ENCODE measurements at regions not wholly inside any gene's neighbourhood (a gene's known extent, or its start where the extent isn't known, plus 50 kb on each side); places are given as distances from the start of the nearest gene placed in this dataset.

DNA sequence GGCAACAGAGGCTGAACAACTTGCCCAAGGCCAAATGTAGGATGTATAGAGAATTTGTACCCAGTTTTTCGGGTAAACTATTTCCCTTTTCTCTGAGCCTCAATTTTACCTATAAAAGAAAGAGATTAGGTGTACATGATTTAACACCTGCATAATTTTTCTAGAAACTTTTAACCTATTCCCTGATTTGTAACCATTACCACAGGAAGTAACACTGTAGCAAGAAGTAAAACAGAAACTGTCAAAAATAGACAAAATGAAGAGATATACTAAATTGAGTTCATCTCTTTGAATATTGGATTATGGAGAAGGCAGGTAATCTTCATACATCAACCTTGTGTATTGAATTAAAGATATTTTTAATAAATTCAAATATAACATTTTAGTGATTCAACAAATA, 136.2 kb downstream of the ZC3H11B start:
- intact Hi-C loops (cut with micrococcal nuclease): no loop called here

DNA sequence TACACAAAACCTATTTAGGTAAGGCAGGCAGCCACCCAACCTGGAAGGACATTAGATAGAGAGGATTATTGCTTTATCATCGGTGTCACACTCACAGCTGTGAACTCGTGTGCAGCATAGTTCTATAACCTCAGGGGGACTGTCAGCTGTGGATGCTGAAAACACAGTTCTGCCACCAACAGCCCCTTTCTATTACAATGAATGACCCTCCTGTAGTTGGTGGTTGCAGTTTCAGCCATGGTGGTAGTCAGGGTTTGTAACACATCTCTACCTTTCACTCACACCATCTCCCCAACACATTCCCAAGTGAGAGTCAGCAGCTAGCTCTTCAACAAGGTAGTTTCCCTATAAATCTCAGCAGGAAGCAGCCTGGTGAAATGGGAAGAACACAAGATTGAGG, 136.8 kb downstream of the ZC3H11B start:
- intact Hi-C loops (cut with micrococcal nuclease): no loop called here

DNA sequence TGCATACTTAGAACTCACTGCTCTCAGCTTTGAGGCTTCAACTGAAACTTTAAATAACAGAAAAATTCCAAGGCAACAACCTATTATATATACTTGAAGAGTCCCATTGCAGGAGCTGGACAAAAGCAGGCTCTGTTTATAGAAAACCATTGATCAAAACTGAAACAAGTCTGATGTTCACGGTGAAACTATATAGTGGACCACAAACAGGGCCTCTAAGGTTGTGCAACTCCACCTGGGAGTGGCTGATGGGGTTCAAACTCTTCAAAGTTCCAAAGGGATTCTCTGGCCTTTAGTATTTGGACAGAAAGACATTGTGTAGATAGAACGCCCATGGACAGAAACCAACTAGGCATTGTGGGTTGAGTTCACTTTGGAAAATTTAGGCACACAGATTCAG, 140.3 kb downstream of the ZC3H11B start:
- intact Hi-C loops (cut with micrococcal nuclease): no loop called here

DNA sequence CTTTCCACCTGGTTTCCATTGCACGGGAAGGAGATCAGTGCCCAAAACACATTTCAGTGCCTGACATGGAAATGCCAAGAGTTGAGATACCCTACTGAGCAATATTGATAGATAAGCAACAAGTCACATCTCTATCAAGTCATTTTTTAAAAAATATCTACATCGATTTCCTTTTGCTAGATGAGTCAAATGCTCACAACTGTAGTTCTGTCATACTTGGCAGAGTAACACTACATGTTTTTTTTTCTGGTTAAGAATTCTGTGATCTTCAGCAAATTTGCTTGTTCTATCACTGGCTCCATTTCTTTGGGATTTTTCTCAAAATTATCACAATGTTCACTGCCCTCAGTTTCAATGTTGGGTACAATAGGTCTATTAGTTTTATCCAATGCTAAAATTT, 145.4 kb downstream of the ZC3H11B start:
- intact Hi-C loops (cut with micrococcal nuclease): no loop called here

DNA sequence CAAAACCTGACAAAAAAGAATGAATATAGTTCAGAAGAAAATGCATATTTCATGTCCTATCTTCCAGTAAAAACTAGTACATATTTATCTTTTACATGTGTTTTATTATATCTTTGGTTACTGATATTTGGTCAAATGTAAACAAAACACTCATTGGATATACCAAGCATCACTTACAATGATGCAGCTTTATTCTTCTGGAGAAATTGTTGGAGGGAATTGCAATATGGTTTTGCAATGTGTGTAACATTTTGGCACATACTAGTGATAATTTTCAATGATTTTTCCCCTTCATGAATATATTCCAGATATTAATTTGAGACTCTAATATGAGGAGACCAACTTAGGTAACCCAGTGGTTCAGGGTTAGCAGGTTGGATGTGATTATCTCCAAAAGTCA, 146.1 kb downstream of the ZC3H11B start:
- intact Hi-C loops (cut with micrococcal nuclease): no loop called here

DNA sequence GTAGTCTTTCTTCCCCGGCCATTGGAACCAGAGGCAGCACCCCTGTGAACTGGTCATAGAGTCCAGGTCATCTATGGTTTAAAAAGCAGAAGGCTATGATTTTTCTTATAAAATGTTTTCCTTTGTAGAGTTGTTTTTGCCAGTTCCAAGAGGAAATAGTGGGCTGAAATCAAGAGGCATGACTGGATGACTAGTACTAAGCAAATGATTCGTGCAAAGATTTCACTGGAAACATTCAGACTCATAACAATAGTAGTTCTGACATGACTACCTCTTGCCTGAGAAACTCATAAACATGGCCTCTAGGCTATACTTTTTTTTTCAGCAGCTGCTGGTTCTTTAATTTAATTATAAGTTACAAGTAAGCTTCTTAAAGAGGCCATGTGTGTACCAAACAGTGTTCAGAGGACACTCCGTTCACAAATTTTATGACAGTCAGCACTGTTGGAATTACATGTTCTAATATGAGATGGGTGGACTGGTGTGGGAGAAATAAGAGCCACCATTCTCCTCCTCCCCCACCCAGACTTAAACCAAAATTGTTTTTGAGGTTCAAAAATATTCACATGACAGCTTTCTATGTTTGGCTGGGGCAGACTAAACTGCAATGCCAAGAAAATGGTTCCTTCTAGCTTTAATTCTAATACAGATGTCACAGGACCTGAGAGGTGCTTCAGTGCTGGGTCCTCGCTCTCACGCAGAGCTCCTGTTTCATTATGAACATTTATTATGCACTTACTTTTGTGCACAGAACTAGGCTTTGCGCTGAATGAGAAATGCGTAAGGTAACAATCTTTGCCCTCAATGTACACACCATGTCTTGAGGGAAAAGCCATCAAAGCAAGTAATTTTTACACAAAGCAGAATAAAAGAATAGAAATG, 147.5 kb downstream of the ZC3H11B start:
- intact Hi-C loops (cut with micrococcal nuclease): no loop called here

DNA sequence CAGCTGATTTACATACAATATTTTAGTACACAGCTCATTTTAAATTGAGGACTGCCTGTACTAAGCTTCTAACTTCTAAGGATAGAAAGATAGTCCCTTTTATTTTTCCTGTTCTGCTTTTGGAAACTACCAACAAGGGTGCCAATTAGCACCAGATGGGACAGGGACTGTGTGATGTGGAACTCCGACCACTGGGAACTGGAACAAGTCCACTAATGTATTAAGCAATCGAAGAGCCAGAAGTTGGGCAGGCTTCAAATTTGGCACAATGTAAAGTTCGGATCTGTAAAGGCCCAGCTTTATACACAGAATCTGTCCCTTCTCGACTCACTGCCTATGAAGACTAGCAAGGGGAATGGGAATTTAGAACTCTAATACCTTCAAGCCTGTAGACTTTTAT, 149.3 kb downstream of the ZC3H11B start:
- intact Hi-C loops (cut with micrococcal nuclease): no loop called here

DNA sequence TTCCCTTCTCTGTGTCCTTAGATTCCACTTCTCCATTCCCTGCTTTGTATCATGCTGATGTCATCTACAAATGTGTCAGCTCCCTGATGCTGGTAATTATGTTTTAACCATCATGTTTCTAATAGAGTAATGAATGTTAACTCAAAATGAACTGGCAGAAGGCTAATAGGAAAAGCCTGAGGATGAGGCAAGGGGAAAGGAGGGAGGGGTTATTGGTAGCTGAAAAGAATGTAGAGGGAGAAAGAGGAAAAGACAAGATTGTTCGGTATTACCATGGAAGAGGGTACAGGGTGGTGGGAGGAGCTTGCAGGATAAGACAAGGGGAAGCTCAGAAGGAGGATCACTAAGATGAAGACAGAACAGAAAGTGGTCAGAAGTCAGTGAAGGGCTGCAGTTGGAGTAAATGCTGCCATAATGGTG, 150.9 kb downstream of the ZC3H11B start:
- intact Hi-C loops (cut with micrococcal nuclease): no loop called here

DNA sequence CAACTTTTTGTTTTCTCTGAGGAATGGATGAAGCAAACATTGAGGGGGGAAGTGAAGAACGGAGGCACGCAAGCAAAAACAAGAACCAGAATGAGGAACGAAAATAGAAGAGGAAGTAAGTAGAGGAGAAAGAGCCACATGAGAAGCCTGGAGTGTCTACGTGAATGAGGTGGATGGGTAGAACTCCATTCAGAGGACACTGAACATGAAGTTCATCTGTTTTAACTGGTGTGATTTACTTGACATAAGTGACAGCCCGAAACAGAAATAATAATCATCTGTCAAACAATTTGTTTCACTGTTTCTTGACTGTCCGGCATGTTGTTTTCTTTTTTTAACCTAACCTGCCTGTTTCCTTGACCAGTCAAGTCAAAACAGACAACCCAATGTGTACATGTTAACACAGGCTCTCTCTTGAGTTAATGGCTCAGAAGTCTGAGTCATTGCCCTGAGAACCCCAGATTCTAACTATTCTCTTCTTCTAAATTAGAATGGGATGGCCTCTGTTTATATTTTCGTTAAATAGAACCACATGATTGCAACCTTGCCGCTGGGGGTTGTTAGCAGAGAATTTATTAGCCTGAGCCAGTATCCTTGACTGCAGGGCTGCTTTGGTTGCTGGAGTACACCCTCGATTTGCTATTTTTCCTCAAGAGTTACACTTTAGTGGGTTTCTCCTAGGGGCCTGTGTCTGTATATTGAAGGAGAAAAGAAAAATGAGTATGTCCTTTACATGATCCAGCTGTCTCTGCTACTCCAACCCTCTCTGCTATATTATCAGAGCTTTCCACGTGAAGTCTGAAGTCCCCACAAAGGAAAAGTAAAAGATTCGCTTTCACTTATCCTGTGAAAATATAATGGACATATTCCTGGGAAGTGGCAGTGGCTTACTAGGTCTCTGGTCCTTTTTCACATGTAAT, 151.7 kb downstream of the ZC3H11B start:
- intact Hi-C loops (cut with micrococcal nuclease): no loop called here

DNA sequence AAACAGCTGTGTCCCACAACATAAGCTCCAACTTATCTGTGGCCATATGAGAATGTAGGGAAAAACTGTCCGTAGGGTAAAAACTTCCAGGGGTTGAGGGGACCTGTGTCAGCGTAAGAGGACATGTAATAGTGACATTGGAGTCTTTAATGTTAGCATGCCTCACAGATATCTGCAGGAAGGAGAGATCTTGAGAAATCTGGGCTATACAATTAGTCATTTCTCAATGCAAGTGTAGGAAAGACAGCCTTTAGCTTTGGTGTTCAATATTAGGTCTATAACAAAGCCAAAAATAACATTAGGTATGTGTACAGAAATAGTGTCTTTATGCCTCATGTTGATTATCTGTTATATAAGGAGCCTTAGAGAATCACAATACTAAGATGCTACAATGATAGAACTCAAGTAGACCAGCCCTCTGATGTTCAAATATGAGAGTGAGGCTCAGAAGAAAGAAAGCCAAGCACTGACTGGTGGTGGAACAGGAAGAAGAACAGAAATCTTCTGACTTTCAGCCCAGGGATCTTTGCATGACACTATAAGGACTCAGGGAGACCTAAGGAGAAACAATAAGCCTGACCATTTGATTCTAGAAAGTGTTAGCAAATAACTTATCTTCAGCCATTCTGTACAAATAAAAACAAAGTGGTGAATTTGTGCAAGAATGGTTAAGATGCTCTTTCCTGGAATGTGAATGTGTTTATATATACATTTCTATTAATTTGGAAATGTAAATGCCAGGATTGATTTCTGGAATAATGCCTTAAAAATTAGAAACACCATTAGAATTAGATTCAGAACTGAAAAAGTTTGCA, 152.6 kb downstream of the ZC3H11B start:
- intact Hi-C loops (cut with micrococcal nuclease): no loop called here

DNA sequence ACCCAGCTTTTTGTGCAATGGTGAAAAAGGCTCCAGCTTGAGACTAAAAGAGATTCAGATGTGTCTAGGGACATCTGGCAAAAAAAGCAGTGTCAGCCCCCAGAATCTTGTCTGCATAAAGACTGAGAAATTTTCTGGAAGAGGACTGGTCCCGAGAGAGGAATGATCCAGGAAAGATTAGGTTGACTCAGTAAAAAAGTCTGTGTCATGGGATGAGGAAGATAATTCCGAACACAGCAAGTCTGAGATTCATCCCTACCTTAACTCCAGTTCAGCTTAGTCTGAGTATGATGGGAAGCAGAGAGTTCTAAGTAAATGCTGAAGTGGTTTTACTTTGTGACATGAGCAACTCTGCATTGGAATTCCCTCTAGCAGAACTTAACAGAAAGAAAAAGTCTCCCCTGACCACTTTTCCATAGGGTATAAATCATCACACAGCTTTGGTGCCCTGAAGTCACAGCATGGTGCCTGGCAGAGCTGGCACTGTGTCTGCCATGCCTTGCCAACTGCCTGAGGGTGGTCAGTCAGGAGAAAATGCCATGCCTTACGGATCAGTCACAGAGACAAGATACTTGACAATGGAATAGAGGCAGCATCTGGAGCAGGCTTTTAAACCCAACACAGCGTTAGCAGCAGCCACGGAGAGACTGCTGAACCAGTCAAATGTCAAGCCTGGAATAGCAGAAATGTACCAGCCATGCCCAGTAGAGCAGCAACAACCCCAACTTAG, 153.4 kb downstream of the ZC3H11B start:
- intact Hi-C loops (cut with micrococcal nuclease): no loop called here

DNA sequence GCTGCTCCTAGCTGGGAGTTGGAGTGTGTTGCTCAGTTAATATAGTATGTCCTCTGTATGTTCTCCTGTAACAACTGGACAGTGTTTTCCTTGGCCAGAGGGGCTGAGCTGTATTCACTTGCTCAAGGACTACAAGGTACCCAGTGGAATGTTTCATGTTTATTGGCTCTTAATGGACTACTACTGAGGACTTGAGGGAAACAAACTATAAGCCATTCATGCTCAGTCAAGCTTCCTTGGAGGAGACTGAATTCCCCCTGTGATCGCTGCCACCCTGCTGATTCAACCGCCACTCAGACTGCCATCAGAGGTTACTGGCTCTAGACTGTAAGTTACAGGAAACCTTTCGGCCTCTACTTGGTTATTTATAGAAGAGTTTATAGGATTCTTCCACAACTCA, 166.6 kb downstream of the ZC3H11B start:
- intact Hi-C loops (cut with micrococcal nuclease): no loop called here

DNA sequence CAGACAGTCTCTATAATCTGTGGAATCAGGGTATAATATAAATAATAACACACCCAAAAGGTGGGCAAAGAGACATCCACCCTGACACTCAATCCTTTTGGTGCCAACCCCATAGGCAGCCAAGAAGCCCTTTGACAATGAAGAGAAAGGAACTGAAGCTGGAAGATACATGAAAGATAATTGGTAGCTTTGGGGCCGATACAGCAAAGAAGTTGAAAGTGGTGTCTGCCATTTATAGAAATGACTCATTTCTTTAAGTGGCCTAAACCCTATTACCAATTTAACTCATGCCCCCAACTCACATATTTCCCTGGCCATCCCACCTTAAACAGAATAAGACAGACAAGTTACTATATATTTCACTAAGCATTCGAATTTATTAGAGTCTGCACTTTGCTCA, 167.0 kb downstream of the ZC3H11B start:
- intact Hi-C loops (cut with micrococcal nuclease): no loop called here

DNA sequence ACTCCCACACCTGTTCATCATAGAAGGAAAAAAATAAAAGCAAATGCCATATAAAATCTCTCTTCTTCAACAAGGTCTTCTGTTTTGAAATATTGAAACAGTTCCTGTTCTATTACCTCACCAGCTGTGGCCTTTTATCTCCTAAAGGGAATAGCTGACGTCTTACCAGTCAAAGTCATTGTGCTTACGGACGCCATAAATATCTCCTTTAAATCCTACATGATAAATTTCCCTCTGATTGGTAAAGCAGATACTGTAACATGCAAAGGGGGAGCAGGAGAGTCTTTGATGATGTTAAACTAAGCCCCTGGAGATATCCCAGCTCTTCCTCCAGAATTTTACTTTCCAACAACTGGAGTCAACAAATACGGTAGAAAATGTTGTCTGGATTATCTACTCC, 168.4 kb downstream of the ZC3H11B start:
- intact Hi-C loops (cut with micrococcal nuclease): no loop called here

DNA sequence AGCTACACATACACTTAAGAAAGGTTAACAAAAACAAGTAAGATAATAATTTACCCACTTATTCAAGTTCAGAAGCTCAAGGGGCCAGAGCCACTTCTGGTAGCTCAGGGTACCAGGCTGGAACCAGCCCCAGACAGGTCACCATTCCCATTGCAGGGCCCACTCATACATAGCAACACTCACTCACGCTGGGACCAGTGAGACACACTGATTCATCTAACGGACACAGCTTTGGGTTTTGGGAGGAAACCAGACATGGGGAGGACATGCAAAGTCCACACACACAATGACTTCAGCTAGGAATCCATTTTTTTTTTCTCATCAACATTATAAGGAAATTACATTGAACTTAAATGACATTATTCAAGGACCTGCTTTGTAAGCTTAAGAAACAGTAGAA, 169.1 kb downstream of the ZC3H11B start:
- intact Hi-C loops (cut with micrococcal nuclease): no loop called here

DNA sequence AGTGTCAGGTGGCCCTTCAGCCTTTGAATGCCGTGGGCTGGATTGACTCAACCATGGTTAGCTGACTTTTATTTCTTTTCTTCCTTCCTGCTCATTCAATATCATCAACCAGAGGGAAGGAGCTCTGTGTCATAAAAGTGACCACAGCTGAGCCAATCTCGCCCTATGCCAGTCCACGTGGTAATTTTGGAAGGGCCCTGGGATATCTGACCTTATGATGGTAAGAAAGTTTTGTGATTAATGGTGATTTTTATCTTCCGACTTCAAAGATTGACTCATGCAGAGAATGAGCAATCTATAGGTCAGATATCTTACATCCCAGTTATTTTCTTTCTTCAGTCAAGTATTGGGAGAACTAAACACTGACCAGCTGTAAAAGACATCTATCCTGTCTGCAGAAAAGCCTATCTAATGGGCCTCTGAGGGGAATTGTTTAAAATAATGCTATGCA, 170.3 kb downstream of the ZC3H11B start:
- intact Hi-C loops (cut with micrococcal nuclease): no loop called here

DNA sequence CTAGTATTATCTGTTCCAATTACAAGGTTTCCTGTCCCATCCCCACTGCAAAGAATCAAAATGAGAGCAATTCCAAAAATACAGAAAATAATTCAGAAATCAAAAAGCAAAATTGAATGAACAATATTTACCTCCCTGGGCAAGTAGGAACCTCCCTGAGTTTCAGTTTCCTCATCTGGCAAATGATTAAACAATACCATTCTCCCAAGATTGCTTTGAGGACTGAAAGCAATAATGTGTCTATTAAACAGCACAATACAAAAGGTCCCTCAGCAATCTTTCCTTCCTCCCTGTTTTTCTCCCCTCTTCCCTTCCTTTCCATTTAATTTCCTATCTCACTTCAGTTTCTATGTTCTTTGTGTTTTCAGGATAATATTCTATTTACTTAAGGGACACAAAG, 171.0 kb downstream of the ZC3H11B start:
- intact Hi-C loops (cut with micrococcal nuclease): no loop called here

DNA sequence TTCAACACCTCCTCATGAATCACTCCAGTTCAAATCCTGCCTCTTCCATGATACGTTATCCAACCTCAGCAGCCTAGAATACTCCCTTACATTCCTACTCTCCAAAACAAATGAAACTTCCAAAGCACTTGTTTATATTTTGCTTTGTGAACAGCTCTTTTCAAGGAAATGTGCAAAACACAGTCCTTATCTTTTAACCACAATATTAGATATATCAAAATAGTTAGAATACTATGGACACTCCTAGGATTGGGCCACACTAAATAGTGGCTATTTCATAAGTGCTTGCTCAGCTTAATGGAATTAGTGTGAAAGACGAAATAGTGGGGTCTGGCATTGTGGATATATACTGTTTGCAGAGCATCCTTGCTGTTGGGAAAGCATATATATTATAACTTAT, 173.5 kb downstream of the ZC3H11B start:
- intact Hi-C loops (cut with micrococcal nuclease): no loop called here

DNA sequence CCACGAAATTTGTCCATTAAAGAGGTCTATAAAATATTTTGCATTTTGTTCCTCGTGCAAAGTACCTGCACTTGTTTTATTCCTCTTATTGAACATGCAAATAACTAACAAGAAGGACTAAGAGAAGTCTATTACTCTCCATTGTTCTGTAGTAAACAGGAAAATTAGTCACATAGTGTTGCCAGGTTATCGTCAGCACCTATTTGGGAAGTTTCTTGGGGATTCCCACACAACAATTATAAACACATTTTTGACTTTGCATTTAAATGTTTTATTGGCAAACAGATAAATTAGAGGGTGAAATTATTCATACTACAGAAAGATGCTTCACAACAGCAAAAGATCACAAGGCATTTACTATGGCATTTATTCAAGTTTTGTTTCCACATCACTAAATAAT, 174.5 kb downstream of the ZC3H11B start:
- intact Hi-C loops (cut with micrococcal nuclease): no loop called here

DNA sequence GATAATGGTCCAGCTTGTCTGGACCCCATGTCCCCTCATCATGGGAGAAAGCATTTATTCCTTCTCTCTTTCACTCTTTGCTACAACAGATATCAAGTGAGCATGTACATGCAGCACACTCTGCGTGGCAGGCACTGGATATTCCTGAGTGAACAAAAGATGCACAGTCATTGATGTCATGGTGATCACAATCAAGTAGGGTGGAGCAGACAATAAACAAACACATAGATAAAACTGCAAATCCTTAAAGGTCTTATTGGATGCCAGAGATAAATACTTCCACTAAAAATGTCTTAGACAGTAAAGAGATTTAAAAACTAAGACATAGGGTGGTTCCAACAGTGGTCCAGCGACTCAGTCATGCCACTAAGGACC, 178.0 kb downstream of the ZC3H11B start:
- intact Hi-C loops (cut with micrococcal nuclease): no loop called here

All from T-helper 1 cell treated with Interleukin-12 subunit alpha and Interleukin-12 subunit beta and Interleukin-4 antibody, amounts not matched to agents 30 ng/mL and 1 ng/mL, for 36 hours (primary cell).